ENCODE measurements at regions not wholly inside any gene's neighbourhood (a gene's known extent, or its start where the extent isn't known, plus 50 kb on each side); places are given as distances from the start of the nearest gene placed in this dataset.

DNA sequence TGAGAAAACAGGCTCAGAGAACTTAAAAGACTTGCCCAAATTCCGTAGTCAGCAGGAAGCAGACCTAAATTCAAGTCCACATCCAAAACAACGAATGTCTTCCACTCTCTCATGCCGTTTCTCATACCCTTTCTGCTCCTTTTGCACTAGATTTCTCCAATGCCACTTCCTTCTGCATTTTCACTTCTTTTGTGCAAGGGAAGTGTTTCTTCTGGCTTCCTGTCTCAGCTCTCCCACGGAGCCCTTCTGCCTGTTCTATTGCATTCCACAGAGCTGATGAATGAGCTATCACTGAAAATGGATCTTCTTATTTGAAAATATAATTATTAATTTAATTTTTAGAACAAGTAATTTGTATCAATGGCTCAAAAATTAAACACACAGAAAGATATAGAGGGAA is 56.1 kb upstream of the STK24 start:
- Histone ChIP-seq H3K36me3 (no peaks in the 10 kb centered on the region), H3K4me3 (no peak overlapping the region), H3K27ac (no peak overlapping the region), H3K4me1 (no peaks in the 10 kb centered on the region), H3K27me3 (no peaks in the 10 kb centered on the region), H3K9me3 (no peaks in the 10 kb centered on the region)
- WGBS (ENCODE audit: insufficient coverage, low coverage, low lambda C conversion rate, missing lambda C conversion rate), result 55% methylated on average over 4 of the region's 4 CpGs
- intact Hi-C loops (cut with DNase I), result no loop called here
- DNase-seq, result no peak
- peak in 2 of 4 donors; percentile 12 to 48 for ATAC-seq
- TF ChIP-seq, protein P1, sequence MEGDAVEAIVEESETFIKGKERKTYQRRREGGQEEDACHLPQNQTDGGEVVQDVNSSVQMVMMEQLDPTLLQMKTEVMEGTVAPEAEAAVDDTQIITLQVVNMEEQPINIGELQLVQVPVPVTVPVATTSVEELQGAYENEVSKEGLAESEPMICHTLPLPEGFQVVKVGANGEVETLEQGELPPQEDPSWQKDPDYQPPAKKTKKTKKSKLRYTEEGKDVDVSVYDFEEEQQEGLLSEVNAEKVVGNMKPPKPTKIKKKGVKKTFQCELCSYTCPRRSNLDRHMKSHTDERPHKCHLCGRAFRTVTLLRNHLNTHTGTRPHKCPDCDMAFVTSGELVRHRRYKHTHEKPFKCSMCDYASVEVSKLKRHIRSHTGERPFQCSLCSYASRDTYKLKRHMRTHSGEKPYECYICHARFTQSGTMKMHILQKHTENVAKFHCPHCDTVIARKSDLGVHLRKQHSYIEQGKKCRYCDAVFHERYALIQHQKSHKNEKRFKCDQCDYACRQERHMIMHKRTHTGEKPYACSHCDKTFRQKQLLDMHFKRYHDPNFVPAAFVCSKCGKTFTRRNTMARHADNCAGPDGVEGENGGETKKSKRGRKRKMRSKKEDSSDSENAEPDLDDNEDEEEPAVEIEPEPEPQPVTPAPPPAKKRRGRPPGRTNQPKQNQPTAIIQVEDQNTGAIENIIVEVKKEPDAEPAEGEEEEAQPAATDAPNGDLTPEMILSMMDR (IDR thresholded peaks at IDR 0.05), result no peak
- TF ChIP-seq POLR2A (IDR thresholded peaks at IDR 0.05), result no peak

- intact Hi-C loops (cut with DNase I), result no loop called here
- H3K27me3 ChIP-seq, result no peaks in the 10 kb centered on the region
- no peak overlapping the region for H3K27ac ChIP-seq
- no peak for ATAC-seq
- H3K9me3 ChIP-seq, result no peaks in the 10 kb centered on the region
- H3K4me1 ChIP-seq, result no peaks in the 10 kb centered on the region
- WGBS (ENCODE audit: insufficient coverage, low coverage, low lambda C conversion rate, missing lambda C conversion rate), result 67% methylated on average over 1 of the region's 3 CpGs
- DNase-seq, result no peak
- H3K36me3 ChIP-seq, result no peaks in the 10 kb centered on the region
- H3K4me3 ChIP-seq, result no peak overlapping the region
- TF ChIP-seq, protein P1 (IDR thresholded peaks at IDR 0.05), result no peak
- no peak for TF ChIP-seq POLR2A (IDR thresholded peaks at IDR 0.05)
Measured at GRCh38 chr13:98629055-98629454, 52.1 kb upstream of the STK24 start.

All from right lobe of liver (tissue), 6 donors.